ENCODE measurements at regions not wholly inside any gene's neighbourhood (a gene's known extent, or its start where the extent isn't known, plus 50 kb on each side); places are given as distances from the start of the nearest gene placed in this dataset.

DNA sequence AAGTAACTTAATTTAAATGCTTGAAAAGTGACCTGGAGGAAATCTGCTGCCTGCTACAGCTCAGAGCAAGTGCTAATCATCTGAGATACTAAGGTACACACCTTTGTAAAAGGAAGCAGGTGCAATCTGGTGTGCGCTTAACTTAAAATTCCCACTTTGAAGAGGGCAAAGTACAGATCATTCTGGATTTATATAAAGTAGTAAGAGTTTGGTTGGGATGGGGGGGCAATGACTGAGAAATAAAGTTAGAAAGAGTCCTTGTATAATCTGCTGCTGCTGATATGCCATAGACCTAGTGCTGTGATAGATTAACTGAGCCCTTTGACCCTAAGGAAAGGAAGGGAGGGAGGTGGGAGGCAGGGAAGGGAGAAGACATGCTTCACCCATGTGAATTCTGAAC lies 141.0 kb downstream of the MTNR1A start:
- H4K20me1 ChIP-seq (ENCODE audit: control insufficient read depth, insufficient read depth, low read depth, low read length): no peaks in the 10 kb centered on the region
- no peaks in the 10 kb centered on the region for H3K9me2 ChIP-seq (replicated peaks; ENCODE audit: control insufficient read depth, low read length)
- no peak overlapping the region for H3K4me2 ChIP-seq (ENCODE audit: low read length)
- TF ChIP-seq, protein P1, sequence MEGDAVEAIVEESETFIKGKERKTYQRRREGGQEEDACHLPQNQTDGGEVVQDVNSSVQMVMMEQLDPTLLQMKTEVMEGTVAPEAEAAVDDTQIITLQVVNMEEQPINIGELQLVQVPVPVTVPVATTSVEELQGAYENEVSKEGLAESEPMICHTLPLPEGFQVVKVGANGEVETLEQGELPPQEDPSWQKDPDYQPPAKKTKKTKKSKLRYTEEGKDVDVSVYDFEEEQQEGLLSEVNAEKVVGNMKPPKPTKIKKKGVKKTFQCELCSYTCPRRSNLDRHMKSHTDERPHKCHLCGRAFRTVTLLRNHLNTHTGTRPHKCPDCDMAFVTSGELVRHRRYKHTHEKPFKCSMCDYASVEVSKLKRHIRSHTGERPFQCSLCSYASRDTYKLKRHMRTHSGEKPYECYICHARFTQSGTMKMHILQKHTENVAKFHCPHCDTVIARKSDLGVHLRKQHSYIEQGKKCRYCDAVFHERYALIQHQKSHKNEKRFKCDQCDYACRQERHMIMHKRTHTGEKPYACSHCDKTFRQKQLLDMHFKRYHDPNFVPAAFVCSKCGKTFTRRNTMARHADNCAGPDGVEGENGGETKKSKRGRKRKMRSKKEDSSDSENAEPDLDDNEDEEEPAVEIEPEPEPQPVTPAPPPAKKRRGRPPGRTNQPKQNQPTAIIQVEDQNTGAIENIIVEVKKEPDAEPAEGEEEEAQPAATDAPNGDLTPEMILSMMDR (IDR thresholded peaks at IDR 0.05; ENCODE audit: low read depth, low read length, poor library complexity, severe bottlenecking): no peak
- TF ChIP-seq EZH2phosphoT487 (IDR thresholded peaks at IDR 0.05; ENCODE audit: borderline replicate concordance, low read length): no peak
- no peaks in the 10 kb centered on the region for H3F3A ChIP-seq (ENCODE audit: control insufficient read depth, insufficient read depth)
- no peaks in the 10 kb centered on the region for H3K36me3 ChIP-seq (ENCODE audit: control insufficient read depth, low read length)
- H3K27me3 ChIP-seq (ENCODE audit: control insufficient read depth, low read length): no peaks in the 10 kb centered on the region
- no peaks in the 10 kb centered on the region for H3K9me3 ChIP-seq (ENCODE audit: control insufficient read depth, insufficient read depth, low read length)
- H3K4me3 ChIP-seq (ENCODE audit: low read length): no peak overlapping the region
- no peaks in the 10 kb centered on the region for H3K4me1 ChIP-seq (ENCODE audit: control insufficient read depth, low read length)
- H3K27ac ChIP-seq (ENCODE audit: low read depth, low read length): no peak overlapping the region
- no peaks in the 10 kb centered on the region for H3K79me2 ChIP-seq (ENCODE audit: control insufficient read depth, low read length)

- Histone ChIP-seq H3K79me2 (ENCODE audit: control insufficient read depth, low read length) (no peaks in the 10 kb centered on the region), H3K4me2 (ENCODE audit: low read length) (no peak overlapping the region), H3K36me3 (ENCODE audit: control insufficient read depth, low read length) (no peaks in the 10 kb centered on the region), H3K27me3 (ENCODE audit: control insufficient read depth, low read length) (no peaks in the 10 kb centered on the region), H3K4me1 (ENCODE audit: control insufficient read depth, low read length) (no peaks in the 10 kb centered on the region), H3K9me2 (replicated peaks; ENCODE audit: control insufficient read depth, low read length) (no peaks in the 10 kb centered on the region), H3K27ac (ENCODE audit: low read depth, low read length) (no peak overlapping the region), H3K4me3 (ENCODE audit: low read length) (no peak overlapping the region), H3K9me3 (ENCODE audit: control insufficient read depth, insufficient read depth, low read length) (no peaks in the 10 kb centered on the region), H4K20me1 (ENCODE audit: control insufficient read depth, insufficient read depth, low read depth, low read length) (no peaks in the 10 kb centered on the region), H3F3A (ENCODE audit: control insufficient read depth, insufficient read depth) (no peaks in the 10 kb centered on the region)
- TF ChIP-seq, protein P1 (IDR thresholded peaks at IDR 0.05; ENCODE audit: low read depth, low read length, poor library complexity, severe bottlenecking): no peak
- no peak for TF ChIP-seq EZH2phosphoT487 (IDR thresholded peaks at IDR 0.05; ENCODE audit: borderline replicate concordance, low read length)
Measured at GRCh38 chr4:186405957-186406356, 140.0 kb downstream of the F11 start.

DNA sequence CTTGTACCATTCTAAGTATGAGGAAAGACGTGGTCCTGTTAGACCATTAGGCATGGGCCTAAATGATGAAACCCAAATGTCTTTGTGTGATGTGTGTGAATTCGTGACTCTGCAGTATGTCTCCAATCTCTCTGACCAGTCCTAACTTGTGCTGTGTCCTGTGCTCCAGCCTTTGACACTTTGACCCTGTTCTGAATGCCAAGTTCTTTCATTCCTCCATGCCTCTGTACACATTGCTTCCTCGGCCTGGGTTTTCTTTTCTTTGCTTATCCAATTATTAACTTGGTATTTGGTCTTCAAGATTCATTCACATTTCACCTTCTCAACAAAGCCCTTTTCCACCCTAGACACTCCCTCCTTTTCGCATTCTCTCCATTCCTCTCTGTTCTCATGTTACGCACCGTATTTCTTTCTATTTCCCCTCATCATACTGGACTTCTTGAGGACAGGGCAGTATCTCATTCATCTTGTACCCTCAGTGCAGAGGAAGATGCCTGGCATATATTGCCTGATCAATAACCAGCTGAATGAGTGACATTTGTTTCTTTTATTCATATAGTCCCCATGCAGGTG lies 138.7 kb downstream of the F11 start:
- Histone ChIP-seq H3K9me3 (ENCODE audit: control insufficient read depth, insufficient read depth, low read length) (no peaks in the 10 kb centered on the region), H3K27ac (ENCODE audit: low read depth, low read length) (no peak overlapping the region), H3K4me3 (ENCODE audit: low read length) (no peak overlapping the region), H3K4me2 (ENCODE audit: low read length) (no peak overlapping the region), H3K4me1 (ENCODE audit: control insufficient read depth, low read length) (no peaks in the 10 kb centered on the region), H4K20me1 (ENCODE audit: control insufficient read depth, insufficient read depth, low read depth, low read length) (no peaks in the 10 kb centered on the region), H3F3A (ENCODE audit: control insufficient read depth, insufficient read depth) (no peaks in the 10 kb centered on the region), H3K9me2 (replicated peaks; ENCODE audit: control insufficient read depth, low read length) (no peaks in the 10 kb centered on the region), H3K27me3 (ENCODE audit: control insufficient read depth, low read length) (no peaks in the 10 kb centered on the region), H3K79me2 (ENCODE audit: control insufficient read depth, low read length) (no peaks in the 10 kb centered on the region), H3K36me3 (ENCODE audit: control insufficient read depth, low read length) (no peaks in the 10 kb centered on the region)
- TF ChIP-seq, protein P1 (IDR thresholded peaks at IDR 0.05; ENCODE audit: low read depth, low read length, poor library complexity, severe bottlenecking): no peak
- TF ChIP-seq EZH2phosphoT487 (IDR thresholded peaks at IDR 0.05; ENCODE audit: borderline replicate concordance, low read length): no peak
